ENCODE measurements at regions not wholly inside any gene's neighbourhood (a gene's known extent, or its start where the extent isn't known, plus 50 kb on each side); places are given as distances from the start of the nearest gene placed in this dataset.

- TF ChIP-seq BCL6B (tag by site-specific recombination; IDR thresholded peaks at IDR 0.05), result no peak
- TF ChIP-seq ZNF48 (tag by site-specific recombination; IDR thresholded peaks at IDR 0.05), result no peak
- TF ChIP-seq CTCF (tag by site-specific recombination; IDR thresholded peaks at IDR 0.05), result no peak
- TF ChIP-seq ZNF701 (tag by site-specific recombination; IDR thresholded peaks at IDR 0.05), result no peak
- TF ChIP-seq ZXDB (tag by site-specific recombination; IDR thresholded peaks at IDR 0.05), result no peak
- no peak for TF ChIP-seq ZNF473 (tag by site-specific recombination; IDR thresholded peaks at IDR 0.05)
- TF ChIP-seq HOXA7 (CRISPR knock-in tag; IDR thresholded peaks at IDR 0.05; ENCODE audit: borderline replicate concordance), result no peak
- TF ChIP-seq ZNF660 (tag by site-specific recombination; IDR thresholded peaks at IDR 0.05), result no peak
- no peak for TF ChIP-seq ZSCAN23 (tag by site-specific recombination; IDR thresholded peaks at IDR 0.05)
These were observed 929.5 kb downstream of the VRK1 start for GRCh38 chr14:97726676-97727075.
